ENCODE measurements at regions not wholly inside any gene's neighbourhood (a gene's known extent, or its start where the extent isn't known, plus 50 kb on each side); places are given as distances from the start of the nearest gene placed in this dataset.

- H3K4me3 ChIP-seq: no peak overlapping the region
- TF ChIP-seq EP300 (IDR thresholded peaks at IDR 0.05): no peak
- no peak for TF ChIP-seq CTCF (IDR thresholded peaks at IDR 0.05)
- no peak for TF ChIP-seq POLR2A (IDR thresholded peaks at IDR 0.05)
- no peak for TF ChIP-seq POLR2AphosphoS5 (IDR thresholded peaks at IDR 0.05)
- no peaks in the 10 kb centered on the region for H3K36me3 ChIP-seq
- H3K9me3 ChIP-seq: no peaks in the 10 kb centered on the region
- H3K4me1 ChIP-seq: no peaks in the 10 kb centered on the region
- H3K27me3 ChIP-seq: no peaks in the 10 kb centered on the region
- peak in 1 of 2 donors; percentile 45 for DNase-seq
- WGBS, 2 donors: 69 to 73% methylated on average over 12 to 16 of the region's 16 CpGs
- ATAC-seq (ENCODE audit: low FRiP score in 2 of 2): no peak
- no peak overlapping the region for H3K27ac ChIP-seq
These were observed 107.5 kb upstream of the SIM2 start for GRCh38 chr21:36591326-36591970.

- H3K4me3 ChIP-seq: no peak overlapping the region
- no peaks in the 10 kb centered on the region for H3K36me3 ChIP-seq
- H3K9me3 ChIP-seq: peaks cover 0 to 9% (median 4%) of the 10 kb centered on the region in 4 donors
- no peaks in the 10 kb centered on the region for H3K4me1 ChIP-seq
- 73 to 78% methylated on average over 2 of the region's 2 CpGs for WGBS, 2 donors
- TF ChIP-seq CTCF (IDR thresholded peaks at IDR 0.05) (no peak), EP300 (IDR thresholded peaks at IDR 0.05) (no peak), POLR2A (IDR thresholded peaks at IDR 0.05) (no peak), POLR2AphosphoS5 (IDR thresholded peaks at IDR 0.05) (no peak)
- H3K27me3 ChIP-seq: no peaks in the 10 kb centered on the region
- ATAC-seq (ENCODE audit: low FRiP score in 2 of 2) (no peak), DNase-seq (no peak)
- no peak overlapping the region for H3K27ac ChIP-seq
These were observed 102.7 kb upstream of the SIM2 start for GRCh38 chr21:36596174-36596573.

GRCh38 chr21:36601362-36601761, 97.6 kb upstream of the SIM2 start:
- Histone ChIP-seq H3K4me3 (no peak overlapping the region), H3K36me3 (no peaks in the 10 kb centered on the region), H3K4me1 (no peaks in the 10 kb centered on the region), H3K27me3 (no peaks in the 10 kb centered on the region), H3K27ac (no peak overlapping the region), H3K9me3 (peaks cover 0 to 9% (median 4%) of the 10 kb centered on the region in 4 donors)
- DNase-seq (no peak), ATAC-seq (ENCODE audit: low FRiP score in 2 of 2) (no peak)
- TF ChIP-seq EP300 (IDR thresholded peaks at IDR 0.05): no peak
- no peak for TF ChIP-seq CTCF (IDR thresholded peaks at IDR 0.05)
- no peak for TF ChIP-seq POLR2AphosphoS5 (IDR thresholded peaks at IDR 0.05)
- TF ChIP-seq POLR2A (IDR thresholded peaks at IDR 0.05): no peak
- WGBS, 2 donors: 66 to 75% methylated on average over 3 of the region's 3 CpGs

GRCh38 chr21:36602735-36603134, 96.2 kb upstream of the SIM2 start:
- ATAC-seq (ENCODE audit: low FRiP score in 2 of 2): no peak
- no peak for TF ChIP-seq POLR2A (IDR thresholded peaks at IDR 0.05)
- TF ChIP-seq POLR2AphosphoS5 (IDR thresholded peaks at IDR 0.05): no peak
- TF ChIP-seq CTCF (IDR thresholded peaks at IDR 0.05): no peak
- TF ChIP-seq EP300 (IDR thresholded peaks at IDR 0.05): no peak
- WGBS, 2 donors: 65 to 72% methylated on average over 8 of the region's 8 CpGs
- H3K9me3 ChIP-seq: peaks cover 0 to 9% (median 4%) of the 10 kb centered on the region in 4 donors
- no peak overlapping the region for H3K4me3 ChIP-seq
- no peaks in the 10 kb centered on the region for H3K36me3 ChIP-seq
- H3K4me1 ChIP-seq: no peaks in the 10 kb centered on the region
- H3K27ac ChIP-seq: no peak overlapping the region
- no peaks in the 10 kb centered on the region for H3K27me3 ChIP-seq
- DNase-seq: no peak

- Histone ChIP-seq H3K27ac (no peak overlapping the region), H3K27me3 (no peaks in the 10 kb centered on the region), H3K36me3 (no peaks in the 10 kb centered on the region), H3K4me3 (no peak overlapping the region), H3K4me1 (no peaks in the 10 kb centered on the region), H3K9me3 (peaks cover 0 to 9% (median 4%) of the 10 kb centered on the region in 4 donors)
- no peak for DNase-seq
- no peak for ATAC-seq (ENCODE audit: low FRiP score in 2 of 2)
- TF ChIP-seq POLR2A (IDR thresholded peaks at IDR 0.05) (no peak), EP300 (IDR thresholded peaks at IDR 0.05) (no peak), POLR2AphosphoS5 (IDR thresholded peaks at IDR 0.05) (no peak), CTCF (IDR thresholded peaks at IDR 0.05) (no peak)
- WGBS, 2 donors: 12 to 19% methylated on average over 2 of the region's 2 CpGs
These were observed 95.7 kb upstream of the SIM2 start for GRCh38 chr21:36603221-36603620.

Measured in upper lobe of left lung (tissue), 6 donors.